OCI-LY7 (cell line): ENCODE measurements at regions not wholly inside any gene's neighbourhood (a gene's known extent, or its start where the extent isn't known, plus 50 kb on each side); places are given as distances from the start of the nearest gene placed in this dataset.

Experiments
- BruUV-seq: library from RNA; stranded (reverse); fragments of 400-500 nt; replicated peaks from 2 replicates; lab custom pipeline; 2021; lab: Mats Ljungman, UMichigan
- CTCF ChIA-PET: fragments of 300-600 bp; sonication (Branson Sonifier 250); formaldehyde crosslinking; loops from one replicate; lab custom pipeline; 2022; ENCODE audit warnings: antibody characterized with exemption; ENCODE audit not compliant: unreplicated experiment; lab: Charles Lee
- POLR2A ChIA-PET: fragments of 300-600 bp; sonication (Branson Sonifier 250); formaldehyde crosslinking; loops from one replicate; lab custom pipeline; 2022; ENCODE audit warnings: antibody characterized with exemption; lab: Charles Lee
- DNase-seq: peaks from one replicate; pipeline ENCODE4 v3.0.0-alpha.2; 2015; ENCODE audit warnings: low spot score
- H2AFZ ChIP-seq: fragments of 200-600 bp; sonication (generic), shearing (Covaris generic); 2 replicates; pipeline ENCODE4 v1.6.1; 2014; ENCODE audit warnings: mild to moderate bottlenecking, antibody characterized with exemption, low read length, moderate library complexity
- H3K27ac ChIP-seq: fragments of 200-600 bp; sonication (generic); 2 replicates; pipeline ENCODE4 v1.5.1; 2014; ENCODE audit warnings: mixed run types, low read depth, mild to moderate bottlenecking, moderate library complexity, low read length, inconsistent platforms; ENCODE audit not compliant: poor library complexity, severe bottlenecking
- H3K36me3 ChIP-seq: fragments of 200-600 bp; sonication (generic); 2 replicates; pipeline ENCODE4 v1.6.1; 2014; ENCODE audit warnings: mild to moderate bottlenecking, antibody characterized with exemption, low read length, moderate library complexity, mixed read lengths; ENCODE audit not compliant: insufficient read depth
- H3K4me1 ChIP-seq: fragments of 200-600 bp; sonication (generic); 2 replicates; pipeline ENCODE4 v1.5.1; 2014; ENCODE audit warnings: mild to moderate bottlenecking, low read length; ENCODE audit not compliant: insufficient read depth, poor library complexity, severe bottlenecking
- H3K4me2 ChIP-seq: fragments of 200-600 bp; sonication (generic); 2 replicates; pipeline ENCODE4 v1.6.1; 2014; ENCODE audit warnings: mild to moderate bottlenecking, low read length
- H3K4me3 ChIP-seq: fragments of 200-600 bp; sonication (generic); 2 replicates; pipeline ENCODE4 v1.5.1; 2014; ENCODE audit warnings: mild to moderate bottlenecking, low read depth, low read length; ENCODE audit not compliant: poor library complexity, severe bottlenecking
- H3K79me2 ChIP-seq: fragments of 200-600 bp; sonication (generic); 2 replicates; pipeline ENCODE4 v1.6.1; 2016; ENCODE audit warnings: low read depth, mild to moderate bottlenecking, low read length, moderate library complexity, mixed read lengths; ENCODE audit not compliant: insufficient read depth
- H3K9me2 ChIP-seq: fragments of 200-600 bp; sonication (generic); 2 replicates; pipeline ENCODE4 v1.6.1; 2016; ENCODE audit warnings: mild to moderate bottlenecking, low read length, mixed read lengths; ENCODE audit not compliant: insufficient read depth
- H3K9me3 ChIP-seq: fragments of 200-600 bp; sonication (generic); 2 replicates; pipeline ENCODE4 v1.6.1; 2014; ENCODE audit warnings: mild to moderate bottlenecking, mixed run types, low read length, mixed read lengths
- H4K20me1 ChIP-seq: fragments of 200-600 bp; sonication (generic); 2 replicates; pipeline ENCODE4 v1.6.1; 2014; ENCODE audit warnings: mild to moderate bottlenecking, antibody characterized with exemption, low read length, moderate library complexity, mixed read lengths; ENCODE audit not compliant: insufficient read depth
- CTCF ChIP-seq: fragments of 200-600 bp; sonication (generic); conservative IDR thresholded peaks from 2 replicates; pipeline ENCODE4 v1.5.1; 2014; ENCODE audit warnings: mild to moderate bottlenecking, antibody characterized with exemption, low read length, moderate library complexity, mixed read lengths
- EZH2phosphoT487 ChIP-seq: fragments of 200-600 bp; sonication (generic); IDR thresholded peaks from 2 replicates; pipeline ENCODE4 v1.6.1; 2018; ENCODE audit warnings: low read depth, borderline replicate concordance, mild to moderate bottlenecking, mixed run types, antibody characterized with exemption, low read length, moderate library complexity, mixed read lengths
- intact Hi-C: fragments of 100-400 bp; cut with micrococcal nuclease; formaldehyde crosslinking; loops from one replicate; pipeline ENCODE4 v1.10.0; 2022; ENCODE audit not compliant: unreplicated experiment

GRCh38 chr1:98201666-98202081, 280.8 kb upstream of the DPYD start:
- intact Hi-C loops: no loop called here
- CTCF ChIA-PET: no interaction called here
- H3K4me3 ChIP-seq: no peak overlapping the region

GRCh38 chr1:98197356-98197755, 276.5 kb upstream of the DPYD start:
- TF ChIP-seq CTCF (no peak), EZH2phosphoT487 (no peak)
- no peak for DNase-seq
- no peak overlapping the region for H3K4me2 ChIP-seq
- H3K9me2 ChIP-seq: no peaks in the 10 kb centered on the region
- no peak overlapping the region for H2AFZ ChIP-seq
- no peaks in the 10 kb centered on the region for H3K36me3 ChIP-seq
- H3K79me2 ChIP-seq: no peaks in the 10 kb centered on the region
- ChIA-PET POLR2A (no interaction called here), CTCF (no interaction called here)
- intact Hi-C loops: no loop called here
- BruUV-seq: no TSS peak
- no peaks in the 10 kb centered on the region for H3K9me3 ChIP-seq
- no peak overlapping the region for H3K4me3 ChIP-seq
- no peak overlapping the region for H3K27ac ChIP-seq
- no peaks in the 10 kb centered on the region for H4K20me1 ChIP-seq
- no peaks in the 10 kb centered on the region for H3K4me1 ChIP-seq

More at GRCh38 chr1:98201666-98202081, 280.8 kb upstream of the DPYD start:
- H3K4me2 ChIP-seq: no peak overlapping the region
- no peaks in the 10 kb centered on the region for H3K36me3 ChIP-seq
- H3K4me1 ChIP-seq: no peaks in the 10 kb centered on the region
- BruUV-seq: no TSS peak
- TF ChIP-seq EZH2phosphoT487: no peak
- TF ChIP-seq CTCF: no peak
- POLR2A ChIA-PET: no interaction called here
- no peak overlapping the region for H2AFZ ChIP-seq
- no peaks in the 10 kb centered on the region for H3K9me3 ChIP-seq
- H4K20me1 ChIP-seq: no peaks in the 10 kb centered on the region
- DNase-seq: no peak
- no peaks in the 10 kb centered on the region for H3K9me2 ChIP-seq
- no peaks in the 10 kb centered on the region for H3K79me2 ChIP-seq
- H3K27ac ChIP-seq: no peak overlapping the region

- H3K4me3 ChIP-seq: no peak overlapping the region
- CTCF ChIA-PET: no interaction called here
- DNase-seq: no peak
- POLR2A ChIA-PET: no interaction called here
- no peak for TF ChIP-seq EZH2phosphoT487
- TF ChIP-seq CTCF: no peak
- no peak overlapping the region for H2AFZ ChIP-seq
- no peaks in the 10 kb centered on the region for H3K36me3 ChIP-seq
- no peaks in the 10 kb centered on the region for H3K9me3 ChIP-seq
- H3K4me2 ChIP-seq: no peak overlapping the region
- H3K27ac ChIP-seq: no peak overlapping the region
- H3K4me1 ChIP-seq: no peaks in the 10 kb centered on the region
- intact Hi-C loops: no loop called here
- H4K20me1 ChIP-seq: no peaks in the 10 kb centered on the region
- BruUV-seq: no TSS peak
- no peaks in the 10 kb centered on the region for H3K9me2 ChIP-seq
- no peaks in the 10 kb centered on the region for H3K79me2 ChIP-seq
These were observed 275.2 kb upstream of the DPYD start for GRCh38 chr1:98196012-98196411.
